ENCODE measurements at regions not wholly inside any gene's neighbourhood (a gene's known extent, or its start where the extent isn't known, plus 50 kb on each side); places are given as distances from the start of the nearest gene placed in this dataset.

- no peaks in the 10 kb centered on the region for H3K27me3 ChIP-seq (ENCODE audit: control insufficient read depth, insufficient read depth, low read length)
- H3K27ac Mint-ChIP-seq: no peak overlapping the region
- peaks cover 7% of the 10 kb centered on the region in 2 donors for H3K4me1 Mint-ChIP-seq
- H3K4me3 ChIP-seq (ENCODE audit: low read length): no peak overlapping the region
- WGBS (ENCODE audit: insufficient coverage): 70% methylated on average over 7 of the region's 8 CpGs
- peaks cover 9% of the 10 kb centered on the region for H3K4me1 ChIP-seq (ENCODE audit: control insufficient read depth, insufficient read depth, low read length)
- no peak for TF ChIP-seq CTCF (IDR thresholded peaks at IDR 0.05)
- no peak overlapping the region for H3K4me3 Mint-ChIP-seq
- ATAC-seq (no peak), DNase-seq (no peak)
- no peaks in the 10 kb centered on the region for H3K36me3 ChIP-seq (ENCODE audit: control insufficient read depth, insufficient read depth, low read length)
- no peaks in the 10 kb centered on the region for H3K9me3 Mint-ChIP-seq
- no peaks in the 10 kb centered on the region for H3K36me3 Mint-ChIP-seq
- peaks cover 3 to 7% of the 10 kb centered on the region in 2 donors for H3K27me3 Mint-ChIP-seq (ENCODE audit: low read depth in 2 of 2)
- H3K27ac ChIP-seq (ENCODE audit: low read length): no peak overlapping the region
- intact Hi-C loops (cut with micrococcal nuclease): no loop called here
- no peaks in the 10 kb centered on the region for H3K9me3 ChIP-seq (ENCODE audit: control insufficient read depth, insufficient read depth, low read length)
Measured at GRCh38 chr10:124180044-124180745, 86.8 kb upstream of the CHST15 start.

- no peaks in the 10 kb centered on the region for H3K9me3 Mint-ChIP-seq
- no peak for TF ChIP-seq CTCF (IDR thresholded peaks at IDR 0.05)
- peaks cover 7% of the 10 kb centered on the region in 2 donors for H3K4me1 Mint-ChIP-seq
- Histone ChIP-seq H3K9me3 (ENCODE audit: control insufficient read depth, insufficient read depth, low read length) (no peaks in the 10 kb centered on the region), H3K4me1 (ENCODE audit: control insufficient read depth, insufficient read depth, low read length) (peaks cover 9% of the 10 kb centered on the region), H3K27ac (ENCODE audit: low read length) (no peak overlapping the region), H3K4me3 (ENCODE audit: low read length) (no peak overlapping the region), H3K36me3 (ENCODE audit: control insufficient read depth, insufficient read depth, low read length) (no peaks in the 10 kb centered on the region), H3K27me3 (ENCODE audit: control insufficient read depth, insufficient read depth, low read length) (no peaks in the 10 kb centered on the region)
- intact Hi-C loops (cut with micrococcal nuclease): no loop called here
- H3K27me3 Mint-ChIP-seq (ENCODE audit: low read depth in 2 of 2): peaks cover 3 to 7% of the 10 kb centered on the region in 2 donors
- no peak for DNase-seq
- ATAC-seq: no peak
- 80% methylated on average over 3 of the region's 3 CpGs for WGBS (ENCODE audit: insufficient coverage)
- no peaks in the 10 kb centered on the region for H3K36me3 Mint-ChIP-seq
- H3K4me3 Mint-ChIP-seq: no peak overlapping the region
- H3K27ac Mint-ChIP-seq: no peak overlapping the region
Measured at GRCh38 chr10:124179308-124180043, 86.1 kb upstream of the CHST15 start.

- DNase-seq (no peak), ATAC-seq (no peak)
- no peaks in the 10 kb centered on the region for H3K36me3 ChIP-seq (ENCODE audit: control insufficient read depth, insufficient read depth, low read length)
- no peaks in the 10 kb centered on the region for H3K9me3 ChIP-seq (ENCODE audit: control insufficient read depth, insufficient read depth, low read length)
- TF ChIP-seq CTCF (IDR thresholded peaks at IDR 0.05): no peak
- WGBS (ENCODE audit: insufficient coverage): 74% methylated on average over 5 of the region's 5 CpGs
- peaks cover 7% of the 10 kb centered on the region in 2 donors for H3K4me1 Mint-ChIP-seq
- no peaks in the 10 kb centered on the region for H3K27me3 ChIP-seq (ENCODE audit: control insufficient read depth, insufficient read depth, low read length)
- H3K27ac Mint-ChIP-seq: no peak overlapping the region
- no peak overlapping the region for H3K27ac ChIP-seq (ENCODE audit: low read length)
- no peaks in the 10 kb centered on the region for H3K9me3 Mint-ChIP-seq
- no peak overlapping the region for H3K4me3 Mint-ChIP-seq
- intact Hi-C loops (cut with micrococcal nuclease): no loop called here
- H3K36me3 Mint-ChIP-seq: no peaks in the 10 kb centered on the region
- peaks cover 2 to 7% of the 10 kb centered on the region in 2 donors for H3K27me3 Mint-ChIP-seq (ENCODE audit: low read depth in 2 of 2)
- peaks cover 9% of the 10 kb centered on the region for H3K4me1 ChIP-seq (ENCODE audit: control insufficient read depth, insufficient read depth, low read length)
- H3K4me3 ChIP-seq (ENCODE audit: low read length): no peak overlapping the region
Measured at GRCh38 chr10:124177180-124177518, 83.8 kb upstream of the CHST15 start.
